Peyer's patch (tissue), 4 donors: ENCODE measurements at regions not wholly inside any gene's neighbourhood (a gene's known extent, or its start where the extent isn't known, plus 50 kb on each side); places are given as distances from the start of the nearest gene placed in this dataset.

Experiments used
- DNase-seq, 3 donors: peaks; one replicate each; pipeline ENCODE4 v3.0.0-alpha.2; 2017 to 2019
- H3K27ac ChIP-seq, 4 donors: fragments of 200-600 bp; sonication (generic); one replicate each; pipeline ENCODE4 v1.5.1; 2016 to 2019
- H3K27me3 ChIP-seq, 2 donors: fragments of 200-600 bp; sonication (generic); one replicate each; pipeline ENCODE4 v1.5.1; 2019
- H3K36me3 ChIP-seq, 3 donors: fragments of 200-600 bp; sonication (generic); one replicate each; pipeline ENCODE4 v1.5.1; 2016 to 2019
- H3K4me1 ChIP-seq, 4 donors: fragments of 200-600 bp; sonication (generic); one replicate each; pipeline ENCODE4 v1.5.1; 2016 to 2019
- H3K4me3 ChIP-seq, 4 donors: fragments of 200-600 bp; sonication (generic); 1 replicate in 3 of 4; 2 replicates in 1 of 4; pipeline ENCODE4 v1.5.1; 2016 to 2019; ENCODE audit warnings: mild to moderate bottlenecking in 1 of 4
- H3K9me3 ChIP-seq, 4 donors: fragments of 200-600 bp; sonication (generic); one replicate each; pipeline ENCODE4 v1.5.1; 2016 to 2019; ENCODE audit warnings: mild to moderate bottlenecking in 1 of 4
- CTCF ChIP-seq, 6 experiments: fragments of 450-650 bp in 4 of 6; fragments of 200-600 bp in 2 of 6; sonication (generic) in 1 of 6; IDR thresholded peaks; one replicate each; pipeline ENCODE4 v1.5.1; 2017 to 2019; ENCODE audit warnings: antibody characterized with exemption in 6 of 6, mild to moderate bottlenecking in 3 of 6, moderate library complexity in 1 of 6
- POLR2A ChIP-seq, 2 donors: fragments of 450-650 bp; IDR thresholded peaks; one replicate each; pipeline ENCODE4 v1.5.1; 2017; ENCODE audit warnings: antibody characterized with exemption in 2 of 2, mild to moderate bottlenecking in 2 of 2, moderate library complexity in 2 of 2

GRCh38 chr15:46652266-46652665 lies 1017.4 kb downstream of the SQOR start:
- Histone ChIP-seq H3K4me3 (no peak overlapping the region), H3K4me1 (no peaks in the 10 kb centered on the region), H3K9me3 (no peaks in the 10 kb centered on the region), H3K27me3 (no peaks in the 10 kb centered on the region), H3K36me3 (no peaks in the 10 kb centered on the region), H3K27ac (no peak overlapping the region)
- TF ChIP-seq CTCF (IDR thresholded peaks at IDR 0.05): no peak
- TF ChIP-seq POLR2A (IDR thresholded peaks at IDR 0.05): no peak
- DNase-seq: no peak

GRCh38 chr15:46654993-46655392 lies 1020.2 kb downstream of the SQOR start:
- Histone ChIP-seq H3K36me3 (no peaks in the 10 kb centered on the region), H3K9me3 (no peaks in the 10 kb centered on the region), H3K4me1 (no peaks in the 10 kb centered on the region), H3K27me3 (no peaks in the 10 kb centered on the region), H3K4me3 (no peak overlapping the region), H3K27ac (no peak overlapping the region)
- no peak for DNase-seq
- TF ChIP-seq CTCF (IDR thresholded peaks at IDR 0.05) (no peak), POLR2A (IDR thresholded peaks at IDR 0.05) (no peak)

- no peak overlapping the region for H3K4me3 ChIP-seq
- TF ChIP-seq CTCF (IDR thresholded peaks at IDR 0.05): no peak
- no peak for TF ChIP-seq POLR2A (IDR thresholded peaks at IDR 0.05)
- no peaks in the 10 kb centered on the region for H3K27me3 ChIP-seq
- no peak for DNase-seq
- no peaks in the 10 kb centered on the region for H3K4me1 ChIP-seq
- no peaks in the 10 kb centered on the region for H3K36me3 ChIP-seq
- H3K9me3 ChIP-seq: no peaks in the 10 kb centered on the region
- no peak overlapping the region for H3K27ac ChIP-seq
Observed at GRCh38 chr15:46660096-46660842, 1025.4 kb downstream of the SQOR start.

GRCh38 chr15:46670258-46670657 lies 1035.4 kb downstream of the SQOR start:
- TF ChIP-seq CTCF (IDR thresholded peaks at IDR 0.05): no peak
- no peak for TF ChIP-seq POLR2A (IDR thresholded peaks at IDR 0.05)
- no peaks in the 10 kb centered on the region for H3K9me3 ChIP-seq
- no peak for DNase-seq
- no peak overlapping the region for H3K4me3 ChIP-seq
- H3K36me3 ChIP-seq: no peaks in the 10 kb centered on the region
- H3K27me3 ChIP-seq: no peaks in the 10 kb centered on the region
- H3K4me1 ChIP-seq: no peaks in the 10 kb centered on the region
- no peak overlapping the region for H3K27ac ChIP-seq

GRCh38 chr15:46671336-46671735 lies 1036.5 kb downstream of the SQOR start:
- no peak overlapping the region for H3K27ac ChIP-seq
- no peak overlapping the region for H3K4me3 ChIP-seq
- no peaks in the 10 kb centered on the region for H3K36me3 ChIP-seq
- no peak for DNase-seq
- H3K4me1 ChIP-seq: no peaks in the 10 kb centered on the region
- no peaks in the 10 kb centered on the region for H3K9me3 ChIP-seq
- TF ChIP-seq CTCF (IDR thresholded peaks at IDR 0.05) (no peak), POLR2A (IDR thresholded peaks at IDR 0.05) (no peak)
- no peaks in the 10 kb centered on the region for H3K27me3 ChIP-seq

GRCh38 chr15:46672041-46672440 lies 1037.2 kb downstream of the SQOR start:
- H3K27ac ChIP-seq: no peak overlapping the region
- H3K36me3 ChIP-seq: no peaks in the 10 kb centered on the region
- H3K27me3 ChIP-seq: no peaks in the 10 kb centered on the region
- no peaks in the 10 kb centered on the region for H3K9me3 ChIP-seq
- H3K4me3 ChIP-seq: no peak overlapping the region
- no peaks in the 10 kb centered on the region for H3K4me1 ChIP-seq
- no peak for TF ChIP-seq POLR2A (IDR thresholded peaks at IDR 0.05)
- TF ChIP-seq CTCF (IDR thresholded peaks at IDR 0.05): no peak
- DNase-seq: no peak
